HG02678 (cell line): ENCODE measurements at regions not wholly inside any gene's neighbourhood (a gene's known extent, or its start where the extent isn't known, plus 50 kb on each side); places are given as distances from the start of the nearest gene placed in this dataset.

ENCODE experiments used
- ATAC-seq: cut with Tn5 transposase; IDR thresholded peaks from one replicate; pipeline ENCODE4 v1.9.1; 2021; ENCODE audit warnings: mild to moderate bottlenecking, moderate library complexity; ENCODE audit not compliant: unreplicated experiment

- no peak for ATAC-seq
These were observed 292.0 kb upstream of the PLXNA2 start for GRCh38 chr1:208536212-208536611.

GRCh38 chr1:208537198-208537597, 293.0 kb upstream of the PLXNA2 start:
- ATAC-seq, result no peak

GRCh38 chr1:208538078-208538477, 293.9 kb upstream of the PLXNA2 start:
- ATAC-seq, result no peak

- no peak for ATAC-seq
These were observed 294.4 kb upstream of the PLXNA2 start for GRCh38 chr1:208538587-208538986.

- ATAC-seq, result no peak
These were observed 296.5 kb upstream of the PLXNA2 start for GRCh38 chr1:208540724-208541123.

GRCh38 chr1:208541225-208541855, 297.2 kb upstream of the PLXNA2 start:
- no peak for ATAC-seq

- ATAC-seq, result no peak
These were observed 298.1 kb upstream of the PLXNA2 start for GRCh38 chr1:208542309-208542708.

- no peak for ATAC-seq
These were observed 299.9 kb upstream of the PLXNA2 start for GRCh38 chr1:208544053-208544452.

GRCh38 chr1:208544794-208545193, 300.6 kb upstream of the PLXNA2 start:
- ATAC-seq, result no peak

GRCh38 chr1:208551024-208551423, 306.8 kb upstream of the PLXNA2 start:
- ATAC-seq, result no peak

- ATAC-seq, result no peak
These were observed 307.6 kb upstream of the PLXNA2 start for GRCh38 chr1:208551633-208552320.

GRCh38 chr1:208552928-208553327, 308.7 kb upstream of the PLXNA2 start:
- ATAC-seq, result no peak

GRCh38 chr1:208556461-208556860, 312.3 kb upstream of the PLXNA2 start:
- no peak for ATAC-seq

GRCh38 chr1:208557046-208557722, 313.0 kb upstream of the PLXNA2 start:
- ATAC-seq, result no peak

GRCh38 chr1:208557723-208558094, 313.5 kb upstream of the PLXNA2 start:
- ATAC-seq, result no peak

- no peak for ATAC-seq
These were observed 315.6 kb upstream of the PLXNA2 start for GRCh38 chr1:208559597-208560329.

- no peak for ATAC-seq
These were observed 318.2 kb upstream of the PLXNA2 start for GRCh38 chr1:208562151-208562960.

- no peak for ATAC-seq
These were observed 320.3 kb upstream of the PLXNA2 start for GRCh38 chr1:208564466-208564865.

- ATAC-seq, result no peak
These were observed 321.7 kb upstream of the PLXNA2 start for GRCh38 chr1:208565756-208566440.

- no peak for ATAC-seq
These were observed 325.0 kb upstream of the PLXNA2 start for GRCh38 chr1:208569181-208569580.
